HepG2 (cell line): ENCODE measurements at regions not wholly inside any gene's neighbourhood (a gene's known extent, or its start where the extent isn't known, plus 50 kb on each side); places are given as distances from the start of the nearest gene placed in this dataset.

Experiments used
- ATAC-seq: fragments of 200-7000 bp; cut with Tn5 transposase; 3 replicates; pipeline ENCODE4 v1.9.1; 2020; ENCODE audit warnings: mild to moderate bottlenecking, moderate library complexity
- BruUV-seq: library from RNA; stranded (reverse); fragments of 400-500 nt; replicated peaks from 2 replicates; lab custom pipeline; 2021; lab: Mats Ljungman, UMichigan
- CTCF ChIA-PET: fragments of 300-600 bp; formaldehyde crosslinking; extraction: SDS; loops from one replicate; lab custom pipeline; 2021; ENCODE audit warnings: low total read pairs, inconsistent platforms, low intra/inter-chr PET ratio; lab: Yijun Ruan, JAX
- POLR2A ChIA-PET: fragments of 350-600 bp; sonication (Branson Sonifier 250); formaldehyde crosslinking; loops from one replicate; lab custom pipeline; 2020; ENCODE audit warnings: antibody characterized with exemption, inconsistent platforms; lab: Yijun Ruan, JAX
- DNase-seq: peaks from one replicate; pipeline ENCODE4 v3.0.0-alpha.2; 2015; ENCODE audit warnings: low spot score
- FAIRE-seq: peaks from 3 replicates; lab custom pipeline; 2011; peaks lifted over from hg19 to GRCh38; lab: Jason Lieb, UNC
- H2AFZ ChIP-seq: one replicate; pipeline ENCODE4 v1.6.1; 2011; ENCODE audit warnings: low read length, inconsistent platforms
- H3K27ac ChIP-seq: fragments of 300-600 bp; 3 replicates; pipeline ENCODE4 v1.8.0; 2011; ENCODE audit warnings: mixed run types, mild to moderate bottlenecking, mixed read lengths, low read length, inconsistent platforms; ENCODE audit not compliant: insufficient read depth; ENCODE audit errors: extremely low read length
- H3K27me3 ChIP-seq, 2 experiments: fragments of 200-600 bp in 1 of 2; 2 replicates in 1 of 2; 3 replicates in 1 of 2; pipeline versions ENCODE4 v1.6.0 to v1.8.0; 2011; ENCODE audit warnings: low read length in 2 of 2, mild to moderate bottlenecking in 2 of 2, moderate library complexity in 2 of 2, inconsistent platforms in 1 of 2; ENCODE audit not compliant: insufficient read depth in 2 of 2, control insufficient read depth in 1 of 2
- H3K36me3 ChIP-seq, 2 experiments: fragments of 200-600 bp in 1 of 2; replicated peaks in 1 of 2; 2 replicates in 1 of 2; 3 replicates in 1 of 2; pipeline versions ENCODE4 v1.5.1 to v1.8.0; 2011; ENCODE audit warnings: low read length in 2 of 2, inconsistent platforms in 1 of 2; ENCODE audit not compliant: insufficient read depth in 2 of 2, control insufficient read depth in 1 of 2
- H3K4me1 ChIP-seq: 2 replicates; pipeline ENCODE4 v1.5.1; 2012; ENCODE audit warnings: low read length, inconsistent platforms; ENCODE audit not compliant: insufficient read depth
- H3K4me2 ChIP-seq: 2 replicates; pipeline ENCODE4 v1.6.0; 2011; ENCODE audit warnings: low read depth, low read length, inconsistent platforms
- H3K4me3 ChIP-seq, 3 experiments: fragments of 200-600 bp in 1 of 3; sonication (generic), shearing (Covaris generic) in 1 of 3; replicated peaks in 1 of 3; 2 replicates each; pipeline ENCODE4 v1.5.1; 2011 to 2016; ENCODE audit warnings: low read length in 3 of 3, inconsistent platforms in 2 of 3, low read depth in 2 of 3, mild to moderate bottlenecking in 2 of 3, control low read depth in 1 of 3, mixed read lengths in 1 of 3; ENCODE audit not compliant: insufficient read depth in 1 of 3
- H3K79me2 ChIP-seq: one replicate; pipeline ENCODE4 v1.6.1; 2011; ENCODE audit warnings: low read length, inconsistent platforms; ENCODE audit not compliant: insufficient read depth
- H3K9ac ChIP-seq: 2 replicates; pipeline ENCODE4 v1.6.0; 2011; ENCODE audit warnings: mild to moderate bottlenecking, low read depth, low read length, inconsistent platforms; ENCODE audit not compliant: insufficient read depth
- H3K9me3 ChIP-seq: 2 replicates; pipeline ENCODE4 v1.5.1; 2012; ENCODE audit warnings: mild to moderate bottlenecking, low read length
- H4K20me1 ChIP-seq: 2 replicates; pipeline ENCODE4 v1.6.0; 2011; ENCODE audit warnings: inconsistent platforms, mild to moderate bottlenecking, low read length, moderate library complexity; ENCODE audit not compliant: insufficient read depth
- AGO2 ChIP-seq: fragments of 200-400 bp; formaldehyde crosslinking; optimal IDR thresholded peaks from 2 replicates; pipeline ENCODE3; 2017; ENCODE audit warnings: mild to moderate bottlenecking, low read depth, low read length, moderate library complexity
- ARHGAP35 ChIP-seq: sonication (generic); formaldehyde crosslinking; IDR thresholded peaks from 2 replicates; pipeline ENCODE4 v1.9.0; 2022; ENCODE audit warnings: mild to moderate bottlenecking, inconsistent platforms, moderate library complexity, missing genetic modification reagents, borderline replicate concordance
- ARNT ChIP-seq: fragments of 450-650 bp; IDR thresholded peaks from 2 replicates; pipeline ENCODE4 v1.6.1; 2017
- ATRX ChIP-seq: sonication (generic); formaldehyde crosslinking; IDR thresholded peaks from 2 replicates; pipeline ENCODE4 v1.4.0; 2020; ENCODE audit warnings: missing genetic modification reagents, borderline replicate concordance
- BRCA1 ChIP-seq: sonication (generic); formaldehyde crosslinking; IDR thresholded peaks from 2 replicates; pipeline ENCODE4 v1.4.0; 2020; ENCODE audit warnings: missing genetic modification reagents
- IRF1 ChIP-seq: sonication (generic); formaldehyde crosslinking; IDR thresholded peaks from 2 replicates; pipeline ENCODE4 v1.4.0; 2020; ENCODE audit warnings: low read depth, mild to moderate bottlenecking, missing genetic modification reagents
- KLF12 ChIP-seq: sonication (generic); formaldehyde crosslinking; IDR thresholded peaks from 2 replicates; pipeline ENCODE4 v1.4.0; 2020; ENCODE audit warnings: missing genetic modification reagents, borderline replicate concordance
- KLF13 ChIP-seq: sonication (generic); formaldehyde crosslinking; IDR thresholded peaks from 2 replicates; pipeline ENCODE4 v1.4.0; 2020; ENCODE audit warnings: mild to moderate bottlenecking, missing genetic modification reagents
- NFE2 ChIP-seq: sonication (generic); formaldehyde crosslinking; IDR thresholded peaks from 2 replicates; pipeline ENCODE4 v1.4.0; 2020; ENCODE audit warnings: missing genetic modification reagents
- PRDM15 ChIP-seq: sonication (generic); formaldehyde crosslinking; IDR thresholded peaks from 2 replicates; pipeline ENCODE4 v1.4.0; 2020; ENCODE audit warnings: missing genetic modification reagents
- RBAK ChIP-seq: sonication (generic); formaldehyde crosslinking; IDR thresholded peaks from 2 replicates; pipeline ENCODE4 v1.5.1; 2020; ENCODE audit warnings: mild to moderate bottlenecking, missing genetic modification reagents
- SETDB1 ChIP-seq: sonication (generic); formaldehyde crosslinking; IDR thresholded peaks from 2 replicates; pipeline ENCODE4 v1.5.1; 2020; ENCODE audit warnings: missing genetic modification reagents, mild to moderate bottlenecking, borderline replicate concordance
- SIN3A ChIP-seq: IDR thresholded peaks from 2 replicates; pipeline ENCODE4 v1.6.1; 2011; ENCODE audit warnings: low read depth, mild to moderate bottlenecking, control low read depth, low read length, borderline replicate concordance
- ZBTB33 ChIP-seq: sonication (generic); formaldehyde crosslinking; IDR thresholded peaks from 2 replicates; pipeline ENCODE4 v1.4.0; 2020; ENCODE audit warnings: missing genetic modification reagents
- ZFP62 ChIP-seq: sonication (generic); formaldehyde crosslinking; IDR thresholded peaks from 2 replicates; pipeline ENCODE4 v1.4.0; 2020; ENCODE audit warnings: missing genetic modification reagents
- ZNF383 ChIP-seq: sonication (generic); formaldehyde crosslinking; IDR thresholded peaks from 2 replicates; pipeline ENCODE4 v1.4.0; 2020; ENCODE audit warnings: missing genetic modification reagents, mild to moderate bottlenecking, borderline replicate concordance
- ZNF430 ChIP-seq: sonication (generic); formaldehyde crosslinking; IDR thresholded peaks from 2 replicates; pipeline ENCODE4 v1.9.0; 2021; ENCODE audit warnings: mild to moderate bottlenecking, missing genetic modification reagents
- ZNF432 ChIP-seq: sonication (generic); formaldehyde crosslinking; IDR thresholded peaks from 2 replicates; pipeline ENCODE4 v1.5.0; 2020; ENCODE audit warnings: missing genetic modification reagents, mild to moderate bottlenecking, borderline replicate concordance
- ZNF577 ChIP-seq: sonication (generic); formaldehyde crosslinking; IDR thresholded peaks from 2 replicates; pipeline ENCODE4 v1.4.0; 2020; ENCODE audit warnings: mild to moderate bottlenecking, low read depth, missing genetic modification reagents, borderline replicate concordance
- WGBS: methylation state at CpG from one replicate; pipeline ENCODE4 v1.1.6; 2017; ENCODE audit warnings: low lambda C conversion rate; 5-methylcytosine and 5-hydroxymethylcytosine counted together
- in situ Hi-C: cut with HindIII; loops from 2 replicates; pipeline ENCODE4 v1.10.0; 2017; ENCODE audit warnings: low pct_unique_long_range_greater_than_20kb; ENCODE audit not compliant: extremely low pct_ligation_motif_present
- intact Hi-C: fragments of 100-400 bp; cut with micrococcal nuclease; formaldehyde crosslinking; loops from one replicate; pipeline ENCODE4 v1.10.0; 2022; ENCODE audit not compliant: unreplicated experiment

GRCh38 chr12:113537751-113538087 is 66.0 kb upstream of the LHX5 start:
- CTCF ChIA-PET = no interaction called here
- WGBS = 26% methylated on average over 4 of the region's 6 CpGs
- no peaks in the 10 kb centered on the region for H3K4me1 ChIP-seq
- no peak overlapping the region for H2AFZ ChIP-seq
- BruUV-seq = no TSS peak
- H4K20me1 ChIP-seq = no peaks in the 10 kb centered on the region; the same call in 1 of the 2 replicates
- no peaks in the 10 kb centered on the region for H3K79me2 ChIP-seq
- in situ Hi-C loops = no loop called here
- H3K4me3 ChIP-seq = no peak overlapping the region
- H3K36me3 ChIP-seq = no peaks in the 10 kb centered on the region
- no peak overlapping the region for H3K4me2 ChIP-seq
- FAIRE-seq (no peak), DNase-seq (no peak), ATAC-seq (no peak)
- H3K27me3 ChIP-seq = peaks cover 2 to 41% of the 10 kb centered on the region in 2 experiments; a peak in 3 of 5 replicates
- POLR2A ChIA-PET = no interaction called here
- no peak overlapping the region for H3K9ac ChIP-seq
- no peak overlapping the region for H3K27ac ChIP-seq
- H3K9me3 ChIP-seq = no peaks in the 10 kb centered on the region
- intact Hi-C loops = no loop called here
- TF ChIP-seq ZNF383 = no peak
- no peak for TF ChIP-seq AGO2
- no peak for TF ChIP-seq ZFP62 (CRISPR knock-in tag)
- TF ChIP-seq SIN3A = no peak
- TF ChIP-seq ATRX (CRISPR knock-in tag) = no peak
- TF ChIP-seq PRDM15 (CRISPR knock-in tag) = no peak
- no peak for TF ChIP-seq SETDB1
- TF ChIP-seq IRF1 (CRISPR knock-in tag) = no peak
- TF ChIP-seq KLF12 = no peak
- no peak for TF ChIP-seq ZBTB33 (CRISPR knock-in tag)
- TF ChIP-seq BRCA1 = no peak
- TF ChIP-seq ZNF432 = no peak
- TF ChIP-seq ARHGAP35 (CRISPR knock-in tag) = no peak
- no peak for TF ChIP-seq ZNF577
- no peak for TF ChIP-seq NFE2
- TF ChIP-seq RBAK = no peak
- no peak for TF ChIP-seq ARNT
- TF ChIP-seq ZNF430 (CRISPR knock-in tag) = no peak
- TF ChIP-seq KLF13 = no peak
